ENCODE measurements at regions not wholly inside any gene's neighbourhood (a gene's known extent, or its start where the extent isn't known, plus 50 kb on each side); places are given as distances from the start of the nearest gene placed in this dataset.

DNA sequence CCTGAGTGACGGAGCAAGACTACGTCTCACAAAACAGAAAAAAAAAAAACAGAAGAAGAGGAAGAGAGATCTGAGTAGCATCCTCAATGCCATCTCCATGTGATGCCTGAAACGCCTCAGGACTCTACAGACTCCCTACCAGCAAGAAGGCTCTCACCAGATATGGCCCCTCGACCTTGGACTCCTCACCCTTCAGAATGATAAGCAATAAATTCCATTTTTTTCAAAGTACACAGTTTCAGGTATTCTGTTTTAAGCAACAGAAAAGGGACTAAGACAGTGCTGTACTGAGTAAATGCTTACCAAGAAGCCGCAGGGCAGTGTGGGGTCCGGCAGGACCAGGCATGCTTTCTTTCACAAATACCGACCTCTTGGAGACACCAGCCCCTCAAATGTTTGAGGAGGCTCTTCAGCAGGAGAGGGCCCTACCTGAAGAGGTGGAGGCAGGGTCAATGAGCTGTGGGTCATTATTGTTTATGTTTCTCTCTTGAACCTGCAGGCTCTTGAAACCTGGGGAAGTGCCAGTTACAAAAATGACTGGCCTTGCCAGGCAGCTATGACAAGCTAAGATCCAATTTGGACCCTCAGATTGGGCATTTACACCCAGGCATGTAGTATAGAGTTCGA lies 204.1 kb upstream of the LYZL1 start:
- POLR2A ChIA-PET = no interaction called here
- ATAC-seq (no peak), DNase-seq (ENCODE audit: low read depth, low spot score) (no peak)
- Histone ChIP-seq H3K27me3 (ENCODE audit: control insufficient read depth, insufficient read depth, low read length) (no peaks in the 10 kb centered on the region), H3K9me3 (ENCODE audit: control insufficient read depth, insufficient read depth, low read depth, low read length) (no peaks in the 10 kb centered on the region), H3K36me3 (ENCODE audit: control insufficient read depth, insufficient read depth, low read length) (no peaks in the 10 kb centered on the region), H3K4me1 (ENCODE audit: control insufficient read depth, insufficient read depth, low read length) (no peaks in the 10 kb centered on the region), H3K4me3 (ENCODE audit: low read depth in 2 of 2, low read length in 2 of 2) (no peak overlapping the region), H3K27ac (ENCODE audit: low read length) (no peak overlapping the region)
- intact Hi-C loops (cut with micrococcal nuclease; ENCODE audit: unreplicated experiment) = no loop called here
- no TSS peak for BruUV-seq (replicated peaks)
- TF ChIP-seq TCF7L2 (IDR thresholded peaks at IDR 0.05; ENCODE audit: low read depth, low read length) (no peak), POLR2AphosphoS5 (IDR thresholded peaks at IDR 0.05; ENCODE audit: low read depth, low read length) (no peak), SIN3A (IDR thresholded peaks at IDR 0.05; ENCODE audit: borderline replicate concordance, insufficient read depth, low read depth, low read length) (no peak)
- TF ChIP-seq, protein P1, sequence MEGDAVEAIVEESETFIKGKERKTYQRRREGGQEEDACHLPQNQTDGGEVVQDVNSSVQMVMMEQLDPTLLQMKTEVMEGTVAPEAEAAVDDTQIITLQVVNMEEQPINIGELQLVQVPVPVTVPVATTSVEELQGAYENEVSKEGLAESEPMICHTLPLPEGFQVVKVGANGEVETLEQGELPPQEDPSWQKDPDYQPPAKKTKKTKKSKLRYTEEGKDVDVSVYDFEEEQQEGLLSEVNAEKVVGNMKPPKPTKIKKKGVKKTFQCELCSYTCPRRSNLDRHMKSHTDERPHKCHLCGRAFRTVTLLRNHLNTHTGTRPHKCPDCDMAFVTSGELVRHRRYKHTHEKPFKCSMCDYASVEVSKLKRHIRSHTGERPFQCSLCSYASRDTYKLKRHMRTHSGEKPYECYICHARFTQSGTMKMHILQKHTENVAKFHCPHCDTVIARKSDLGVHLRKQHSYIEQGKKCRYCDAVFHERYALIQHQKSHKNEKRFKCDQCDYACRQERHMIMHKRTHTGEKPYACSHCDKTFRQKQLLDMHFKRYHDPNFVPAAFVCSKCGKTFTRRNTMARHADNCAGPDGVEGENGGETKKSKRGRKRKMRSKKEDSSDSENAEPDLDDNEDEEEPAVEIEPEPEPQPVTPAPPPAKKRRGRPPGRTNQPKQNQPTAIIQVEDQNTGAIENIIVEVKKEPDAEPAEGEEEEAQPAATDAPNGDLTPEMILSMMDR (IDR thresholded peaks at IDR 0.05) = no peak
- TF ChIP-seq, protein P2, sequence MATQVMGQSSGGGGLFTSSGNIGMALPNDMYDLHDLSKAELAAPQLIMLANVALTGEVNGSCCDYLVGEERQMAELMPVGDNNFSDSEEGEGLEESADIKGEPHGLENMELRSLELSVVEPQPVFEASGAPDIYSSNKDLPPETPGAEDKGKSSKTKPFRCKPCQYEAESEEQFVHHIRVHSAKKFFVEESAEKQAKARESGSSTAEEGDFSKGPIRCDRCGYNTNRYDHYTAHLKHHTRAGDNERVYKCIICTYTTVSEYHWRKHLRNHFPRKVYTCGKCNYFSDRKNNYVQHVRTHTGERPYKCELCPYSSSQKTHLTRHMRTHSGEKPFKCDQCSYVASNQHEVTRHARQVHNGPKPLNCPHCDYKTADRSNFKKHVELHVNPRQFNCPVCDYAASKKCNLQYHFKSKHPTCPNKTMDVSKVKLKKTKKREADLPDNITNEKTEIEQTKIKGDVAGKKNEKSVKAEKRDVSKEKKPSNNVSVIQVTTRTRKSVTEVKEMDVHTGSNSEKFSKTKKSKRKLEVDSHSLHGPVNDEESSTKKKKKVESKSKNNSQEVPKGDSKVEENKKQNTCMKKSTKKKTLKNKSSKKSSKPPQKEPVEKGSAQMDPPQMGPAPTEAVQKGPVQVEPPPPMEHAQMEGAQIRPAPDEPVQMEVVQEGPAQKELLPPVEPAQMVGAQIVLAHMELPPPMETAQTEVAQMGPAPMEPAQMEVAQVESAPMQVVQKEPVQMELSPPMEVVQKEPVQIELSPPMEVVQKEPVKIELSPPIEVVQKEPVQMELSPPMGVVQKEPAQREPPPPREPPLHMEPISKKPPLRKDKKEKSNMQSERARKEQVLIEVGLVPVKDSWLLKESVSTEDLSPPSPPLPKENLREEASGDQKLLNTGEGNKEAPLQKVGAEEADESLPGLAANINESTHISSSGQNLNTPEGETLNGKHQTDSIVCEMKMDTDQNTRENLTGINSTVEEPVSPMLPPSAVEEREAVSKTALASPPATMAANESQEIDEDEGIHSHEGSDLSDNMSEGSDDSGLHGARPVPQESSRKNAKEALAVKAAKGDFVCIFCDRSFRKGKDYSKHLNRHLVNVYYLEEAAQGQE (IDR thresholded peaks at IDR 0.05; ENCODE audit: insufficient read depth in 1 of 2, low read depth in 2 of 2, low read length in 1 of 2) = no peak
- CTCF ChIA-PET = no interaction called here
- in situ Hi-C loops (cut with HindIII; ENCODE audit: low pct_unique_long_range_greater_than_20kb, low sequenced_read_pairs) = no loop called here

DNA sequence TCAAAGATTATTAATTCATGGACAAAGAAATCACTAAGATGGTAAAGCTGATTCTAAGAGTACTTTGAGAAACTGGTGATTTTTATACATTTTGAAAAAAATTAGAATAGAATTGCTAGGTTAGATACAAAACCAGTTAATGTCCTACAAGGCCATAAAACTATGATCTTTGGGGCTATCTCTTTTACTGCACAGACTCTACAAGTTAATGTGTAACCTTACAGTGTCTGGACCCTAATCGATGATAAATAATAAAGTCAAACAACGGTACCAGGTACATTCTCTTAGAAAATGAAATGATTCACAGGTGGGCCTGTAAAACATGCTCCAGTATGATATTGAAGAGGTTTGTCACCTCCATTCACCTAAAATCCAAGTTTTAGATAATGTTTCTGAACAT lies 199.8 kb upstream of the LYZL1 start:
- Histone ChIP-seq H3K9me3 (ENCODE audit: control insufficient read depth, insufficient read depth, low read depth, low read length) (no peaks in the 10 kb centered on the region), H3K27me3 (ENCODE audit: control insufficient read depth, insufficient read depth, low read length) (no peaks in the 10 kb centered on the region), H3K27ac (ENCODE audit: low read length) (no peak overlapping the region), H3K36me3 (ENCODE audit: control insufficient read depth, insufficient read depth, low read length) (no peaks in the 10 kb centered on the region), H3K4me3 (ENCODE audit: low read depth in 2 of 2, low read length in 2 of 2) (no peak overlapping the region), H3K4me1 (ENCODE audit: control insufficient read depth, insufficient read depth, low read length) (no peaks in the 10 kb centered on the region)
- ATAC-seq (no peak), DNase-seq (ENCODE audit: low read depth, low spot score) (no peak)
- intact Hi-C loops (cut with micrococcal nuclease; ENCODE audit: unreplicated experiment) (no loop called here), in situ Hi-C loops (cut with HindIII; ENCODE audit: low pct_unique_long_range_greater_than_20kb, low sequenced_read_pairs) (no loop called here)
- CTCF ChIA-PET = no interaction called here
- TF ChIP-seq, protein P1 (IDR thresholded peaks at IDR 0.05) = no peak
- TF ChIP-seq, protein P2 (IDR thresholded peaks at IDR 0.05; ENCODE audit: insufficient read depth in 1 of 2, low read depth in 2 of 2, low read length in 1 of 2) = no peak
- no peak for TF ChIP-seq POLR2AphosphoS5 (IDR thresholded peaks at IDR 0.05; ENCODE audit: low read depth, low read length)
- no peak for TF ChIP-seq TCF7L2 (IDR thresholded peaks at IDR 0.05; ENCODE audit: low read depth, low read length)
- TF ChIP-seq SIN3A (IDR thresholded peaks at IDR 0.05; ENCODE audit: borderline replicate concordance, insufficient read depth, low read depth, low read length) = no peak
- POLR2A ChIA-PET = no interaction called here
- no TSS peak for BruUV-seq (replicated peaks)

Measured in Panc1 (cell line).